CD4-positive, alpha-beta T cell treated with Interleukin-4 for 4 hours (primary cell): ENCODE measurements at regions not wholly inside any gene's neighbourhood (a gene's known extent, or its start where the extent isn't known, plus 50 kb on each side); places are given as distances from the start of the nearest gene placed in this dataset.
"Not testable (repeated sequence)": the region's sequence is repeated elsewhere in the genome, so short reads cannot be mapped to it uniquely, and the experiment has no call there.

Experiments used
- DNase-seq: peaks from one replicate; pipeline ENCODE4 v3.0.0-alpha.2; 2020

DNA sequence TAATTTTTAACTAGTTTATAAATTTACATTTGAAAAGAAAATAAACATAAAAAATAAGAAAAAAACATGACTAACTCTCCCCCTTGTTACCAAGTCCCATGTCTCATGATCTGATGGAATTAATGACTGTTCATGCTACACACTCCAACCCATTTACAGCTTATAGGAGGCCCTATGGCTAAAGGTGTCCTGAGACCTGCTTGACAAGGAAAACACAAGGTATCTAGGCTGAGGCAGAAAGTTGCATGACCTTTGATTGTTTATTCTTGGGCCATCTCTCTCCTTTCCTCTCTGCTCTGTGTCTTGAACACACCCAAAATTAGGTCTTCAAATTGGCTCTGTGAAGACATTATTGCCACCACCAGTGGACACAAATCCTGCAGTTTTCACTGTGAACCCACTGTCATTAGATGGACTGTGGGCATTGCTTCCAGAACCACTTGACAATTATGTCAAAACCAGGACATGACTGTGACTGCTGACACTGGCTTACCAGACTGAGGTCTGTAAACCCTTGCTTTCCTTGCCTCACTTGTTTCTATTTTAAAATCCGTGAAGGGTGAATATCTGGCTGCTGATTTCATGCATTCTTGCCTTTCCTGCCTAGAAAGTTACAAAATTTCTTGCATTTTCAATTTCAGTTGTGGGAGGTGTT, 386.5 kb upstream of the SPRY2 start:
- no peak for DNase-seq

DNA sequence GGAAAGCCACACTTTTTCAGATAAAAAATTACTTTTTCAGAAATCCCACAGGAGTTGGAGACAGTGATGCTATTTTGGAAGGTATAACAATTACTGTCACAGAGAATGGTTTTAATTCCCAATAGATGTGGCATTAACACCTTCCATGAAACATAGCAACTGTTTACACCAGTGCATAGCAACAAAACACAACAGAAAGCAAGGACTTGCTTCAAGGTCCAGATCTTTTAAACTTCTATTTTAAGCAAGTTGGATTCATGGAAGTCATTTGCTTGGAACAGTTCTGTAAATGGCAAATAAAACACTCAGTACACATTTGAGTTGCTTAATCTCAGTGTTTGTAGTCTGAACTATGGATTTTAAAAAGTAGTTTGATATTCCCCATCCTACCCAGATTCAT, 385.9 kb upstream of the SPRY2 start:
- no peak for DNase-seq

DNA sequence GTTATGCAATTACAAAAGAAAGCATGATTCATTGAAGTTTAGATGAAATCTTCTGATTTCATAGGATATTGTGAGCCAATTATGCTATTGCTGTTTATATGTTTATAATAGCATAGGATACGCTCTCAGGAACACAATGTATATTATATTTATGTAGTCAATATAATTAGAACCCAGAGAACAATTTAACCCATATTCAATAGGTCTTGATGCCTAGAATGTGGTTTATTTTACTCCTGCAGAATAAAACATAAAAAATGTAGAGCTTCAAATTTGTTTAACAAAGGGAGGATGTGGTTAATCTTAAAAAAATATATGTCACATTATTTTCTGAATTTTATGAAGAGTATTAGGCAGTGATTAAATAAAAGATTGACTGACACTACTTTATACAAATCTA, 380.8 kb upstream of the SPRY2 start:
- no peak for DNase-seq

DNA sequence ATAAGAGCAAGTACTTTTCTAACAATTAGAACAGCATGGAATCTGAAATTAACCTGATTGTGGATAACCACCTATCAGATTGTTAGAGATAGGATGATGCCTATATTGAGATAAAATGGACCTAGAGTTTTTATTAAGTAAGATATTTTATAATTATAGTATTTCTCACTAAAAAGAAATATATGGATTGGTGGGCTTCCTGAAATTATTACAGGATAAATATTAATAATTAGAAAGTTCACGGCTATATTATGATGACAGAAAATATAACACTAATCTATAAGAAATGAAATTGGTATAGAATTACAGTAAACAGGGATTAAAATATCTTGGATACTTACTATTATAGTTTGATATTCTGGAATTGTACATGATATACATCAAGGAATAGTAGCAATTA, 378.0 kb upstream of the SPRY2 start:
- no peak for DNase-seq

DNA sequence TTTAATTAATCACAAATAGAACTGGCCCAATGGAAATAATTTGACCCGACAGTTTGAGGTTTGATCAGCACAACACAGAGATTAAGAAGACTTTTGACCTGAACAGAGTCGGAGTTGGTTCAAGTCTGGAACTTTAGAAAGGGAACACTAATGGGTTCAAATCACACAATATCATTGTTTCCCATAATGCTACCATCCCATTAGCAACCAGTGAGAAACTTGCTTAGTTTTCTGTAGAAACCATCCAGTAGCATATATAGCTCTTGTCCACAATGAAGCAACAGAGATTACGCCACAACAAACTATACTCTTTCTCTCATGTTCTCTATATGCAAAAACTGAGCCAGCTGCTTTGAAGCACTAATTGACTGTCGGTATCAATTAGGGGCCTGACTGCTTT, 376.9 kb upstream of the SPRY2 start:
- DNase-seq, result no peak

DNA sequence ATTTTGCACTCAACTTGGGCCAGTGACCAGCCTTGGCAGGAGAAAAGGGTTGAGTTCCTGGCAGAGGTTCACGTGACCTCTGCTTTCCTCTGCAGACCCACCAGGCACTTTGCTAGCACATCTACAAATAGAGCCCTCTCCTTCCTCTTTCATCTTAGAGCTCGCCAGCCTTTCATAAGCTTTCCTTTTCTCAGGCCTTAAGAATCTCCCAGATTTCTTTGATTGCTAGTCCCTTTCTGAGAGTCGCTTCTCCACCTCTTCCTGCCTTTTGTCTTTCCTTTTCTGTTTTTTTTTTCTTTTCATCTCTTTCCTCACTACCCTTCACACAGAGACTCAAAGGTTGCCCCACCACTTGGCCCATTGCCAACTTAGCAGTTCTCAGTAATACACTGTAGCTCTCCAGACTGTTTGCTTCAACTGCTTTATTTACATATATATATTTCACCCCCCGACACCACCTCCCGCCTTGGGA, 375.7 kb upstream of the SPRY2 start:
- no peak for DNase-seq

DNA sequence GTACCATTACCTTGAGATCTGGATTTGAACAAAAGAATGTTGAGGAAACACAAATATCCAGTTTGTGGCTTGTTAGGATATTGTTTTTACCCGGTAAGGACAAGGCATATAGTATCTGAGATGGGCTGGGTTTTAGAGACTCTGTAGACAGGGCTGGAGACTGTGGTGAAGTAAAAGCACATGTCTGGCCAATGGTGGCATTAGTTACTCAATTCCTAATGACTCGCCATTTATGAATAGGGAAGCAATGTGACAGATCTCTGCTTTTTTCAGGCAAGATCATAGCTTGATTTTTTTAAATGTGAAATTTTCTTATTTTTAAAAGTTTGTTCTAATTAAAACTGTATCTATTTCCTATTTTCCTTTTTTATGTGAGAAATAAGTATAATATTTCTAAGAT, 371.1 kb upstream of the SPRY2 start:
- no peak for DNase-seq

DNA sequence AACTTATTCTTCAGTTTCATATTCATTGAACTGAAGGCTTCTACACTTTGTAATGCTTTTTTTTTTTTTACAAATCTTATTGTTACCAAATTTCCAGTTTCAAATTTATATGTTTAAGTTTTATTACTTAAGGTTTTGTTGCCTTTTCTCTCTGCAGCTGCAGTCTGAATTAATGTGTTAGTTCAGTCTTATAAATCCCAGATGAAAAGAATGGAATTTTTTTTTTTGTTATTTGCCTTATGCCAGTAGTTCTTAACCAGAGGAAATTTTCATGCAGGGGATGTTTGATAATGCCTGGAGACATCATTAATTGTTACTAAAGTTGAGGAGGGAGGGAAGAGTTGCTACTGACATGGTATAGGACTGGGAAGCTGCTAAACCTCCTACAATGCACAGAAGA, 367.9 kb upstream of the SPRY2 start:
- no peak for DNase-seq

DNA sequence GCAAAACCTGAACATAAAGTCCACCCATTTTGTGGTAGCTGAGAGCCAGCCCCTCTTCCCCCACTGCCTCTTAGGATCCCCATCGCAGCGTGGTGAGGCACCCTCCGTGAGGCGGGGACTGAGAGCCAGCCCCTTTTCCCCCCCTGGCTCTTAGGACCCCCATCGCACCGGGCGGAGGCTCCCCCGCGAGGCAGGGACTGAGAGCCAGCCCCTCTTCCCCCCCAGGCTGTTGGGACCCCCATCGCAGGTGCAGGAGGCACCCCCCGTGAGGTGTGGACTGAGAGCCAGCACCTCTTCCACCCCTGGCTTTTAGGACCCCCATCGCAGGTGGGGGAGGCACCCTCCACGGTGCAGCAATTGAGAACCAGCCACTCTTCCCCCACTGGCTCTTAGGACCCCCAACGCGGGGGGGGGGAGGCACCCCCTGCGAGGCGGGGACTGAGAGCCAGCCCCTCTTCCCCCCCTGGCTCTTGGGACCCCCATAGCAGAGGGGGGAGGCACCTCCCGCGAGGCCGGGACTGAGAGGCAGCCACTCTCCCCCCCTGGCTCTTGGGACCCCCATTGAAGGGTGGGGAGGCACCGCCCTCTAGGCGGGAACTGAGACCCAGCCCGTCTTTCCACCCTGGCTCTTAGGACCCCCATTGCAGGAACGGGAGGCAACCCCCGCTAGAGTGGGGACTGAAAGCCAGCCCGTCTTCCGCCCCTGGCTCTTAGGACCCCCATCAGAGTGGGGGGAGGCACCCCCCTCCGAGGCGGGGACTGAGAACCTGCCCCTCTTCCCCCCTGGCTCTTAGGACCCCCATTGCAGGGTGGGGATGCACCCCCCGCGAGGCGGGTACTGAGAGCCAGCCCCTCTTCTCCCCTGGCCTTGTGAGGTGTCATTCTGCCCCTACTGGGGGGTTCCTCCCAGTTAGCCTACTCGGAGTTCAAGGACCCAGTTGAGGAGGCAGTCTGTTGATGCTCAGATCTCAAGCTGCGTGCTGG, 366.4 kb upstream of the SPRY2 start:
- DNase-seq, result no peak

DNA sequence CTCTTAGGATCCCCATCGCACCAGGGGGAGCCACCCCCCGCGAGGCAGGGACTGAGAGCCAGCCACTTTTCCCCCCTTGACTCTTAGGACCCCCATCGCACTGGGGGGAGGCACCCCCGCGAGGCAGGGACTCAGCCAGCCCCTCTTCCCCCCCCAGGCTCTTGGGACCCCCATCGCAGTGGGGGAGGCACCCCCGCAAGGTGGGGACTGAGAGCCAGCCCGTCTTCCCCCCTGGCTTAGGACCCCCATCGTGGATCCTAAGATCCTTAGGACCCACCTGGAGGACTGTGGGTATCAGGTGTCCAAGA, 365.2 kb upstream of the SPRY2 start:
- no peak for DNase-seq

DNA sequence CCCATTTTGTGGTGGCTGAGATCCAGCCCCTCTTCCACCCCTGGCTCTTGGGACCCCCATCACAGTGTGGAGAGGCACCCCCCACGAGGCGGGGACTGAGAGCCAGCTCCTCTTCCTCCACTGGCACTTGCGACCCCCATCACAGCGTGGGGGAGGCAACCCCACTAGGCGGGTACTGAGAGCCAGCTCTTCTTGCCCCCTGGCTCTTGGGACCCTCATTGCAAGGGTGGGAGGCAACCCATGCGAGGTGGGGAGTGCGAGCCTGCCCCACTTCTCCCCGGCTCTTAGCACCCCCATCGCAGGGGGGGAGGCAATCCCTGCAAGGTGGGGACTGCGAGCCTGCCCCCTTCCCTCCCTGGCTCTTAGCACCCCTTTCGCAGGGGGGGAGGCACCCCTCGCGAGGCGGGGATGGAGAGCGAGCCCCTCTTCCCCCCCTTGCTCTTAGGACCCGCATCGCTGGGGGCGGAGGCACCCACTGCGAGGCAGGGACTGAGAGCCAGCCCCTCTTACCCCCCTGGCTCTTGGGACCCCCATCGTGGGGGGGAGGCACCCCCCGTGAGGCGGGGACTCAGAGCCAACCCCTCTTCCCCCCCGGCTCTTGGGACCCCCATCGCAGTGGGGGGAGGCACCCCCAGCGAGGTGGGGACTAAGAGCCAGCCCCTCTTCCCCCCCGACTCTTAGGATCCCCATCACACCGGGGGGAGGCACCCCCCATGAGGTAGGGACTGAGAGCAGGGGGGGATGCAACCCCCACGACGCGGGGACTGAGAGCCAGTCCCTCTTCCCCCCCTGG, 364.6 kb upstream of the SPRY2 start:
- DNase-seq, result no peak

DNA sequence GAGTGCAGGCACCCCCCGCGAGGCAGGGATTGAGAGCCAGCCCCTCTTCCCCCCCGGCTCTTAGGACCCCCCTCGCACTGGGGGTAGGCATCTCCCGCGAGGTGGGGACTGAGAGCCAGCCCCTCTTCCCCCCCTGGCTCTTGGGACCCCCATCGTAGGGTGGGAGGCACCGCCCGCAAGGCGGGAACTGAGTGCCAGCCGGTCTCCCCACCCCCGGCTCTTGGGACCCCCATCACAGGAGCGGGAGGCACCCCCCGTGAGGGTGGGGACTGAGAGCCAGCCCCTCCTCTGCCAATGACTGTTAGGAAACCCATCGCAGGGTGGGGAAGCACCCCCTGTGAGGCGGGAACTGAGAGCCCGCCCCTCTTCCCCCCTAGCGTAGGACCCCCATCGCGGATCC, 363.4 kb upstream of the SPRY2 start:
- DNase-seq, result no peak

DNA sequence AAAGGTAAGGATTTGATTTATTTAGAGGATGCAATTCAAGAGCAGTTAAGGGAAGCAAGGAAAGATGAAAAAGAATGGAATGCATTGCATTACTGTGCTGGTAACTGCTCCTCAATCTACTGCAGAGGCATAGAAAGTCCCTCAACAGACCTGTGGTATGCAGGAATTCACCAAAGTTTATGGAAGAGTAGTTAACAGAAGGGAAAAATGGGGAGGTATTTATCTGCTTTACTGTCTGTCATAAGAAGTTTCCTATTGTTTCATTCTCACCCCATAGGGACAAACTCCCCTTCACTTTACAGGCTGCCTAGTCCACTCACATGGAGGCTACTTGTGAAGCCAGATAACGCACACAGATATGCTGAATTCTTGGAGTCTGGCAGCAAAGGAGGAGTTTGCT, 354.9 kb upstream of the SPRY2 start:
- DNase-seq, result no peak

DNA sequence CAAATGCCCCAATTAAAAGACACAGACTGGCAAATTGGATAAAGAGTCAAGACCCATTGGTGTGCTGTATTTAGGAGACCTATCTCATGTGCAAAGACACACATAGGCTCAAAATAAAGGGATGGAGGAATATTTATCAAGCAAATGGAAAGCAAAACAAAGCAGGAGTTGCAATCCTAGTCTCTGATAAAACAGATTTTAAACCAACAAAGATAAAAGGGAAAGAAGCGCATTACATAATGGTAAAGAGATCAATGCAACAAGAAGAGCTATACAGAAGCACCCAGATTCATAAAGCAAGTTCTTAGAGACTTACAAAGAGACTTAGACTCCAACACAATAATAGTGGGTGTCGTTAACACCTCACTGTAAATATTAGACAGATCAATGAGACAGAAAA, 350.9 kb upstream of the SPRY2 start:
- not testable (repeated sequence) for DNase-seq

DNA sequence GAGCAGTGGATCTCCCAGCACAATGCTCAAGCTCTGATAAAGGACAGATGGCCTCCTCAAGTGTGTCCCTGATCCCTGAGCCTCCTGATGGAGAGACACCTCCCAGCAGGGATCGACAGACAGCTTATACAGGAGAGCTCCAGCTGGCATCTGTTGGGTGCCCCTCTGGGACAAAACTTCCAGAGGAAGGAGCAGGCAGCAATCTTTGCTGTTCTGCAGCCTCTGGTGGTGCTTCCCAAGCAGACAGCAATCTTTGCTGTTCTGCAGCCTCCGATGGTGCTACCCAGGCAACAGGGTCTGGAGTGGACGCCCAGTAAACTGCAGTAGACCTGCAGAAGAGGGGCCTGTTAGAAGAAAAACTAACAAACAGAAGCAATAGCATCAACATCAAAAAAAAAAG, 349.3 kb upstream of the SPRY2 start:
- DNase-seq, result no peak

DNA sequence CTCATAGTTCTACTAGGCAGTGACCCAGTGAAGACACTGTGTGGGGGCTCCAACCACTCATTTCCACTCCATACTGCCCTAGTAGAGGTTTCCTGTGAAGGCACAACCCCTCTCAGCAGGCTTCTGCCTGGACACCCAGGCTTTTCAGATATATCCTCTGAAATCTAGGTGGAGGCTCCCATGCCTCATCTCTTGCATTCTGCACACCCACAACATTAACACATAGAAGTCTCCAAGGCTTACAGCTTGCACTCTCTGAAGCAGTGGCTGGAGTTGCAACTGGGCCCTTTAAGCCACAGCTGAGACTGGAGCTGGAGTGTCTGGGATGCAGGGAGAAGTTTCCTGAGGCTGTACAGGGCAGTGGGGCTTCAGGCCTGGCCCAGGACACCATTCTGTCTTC, 347.7 kb upstream of the SPRY2 start:
- no peak for DNase-seq

DNA sequence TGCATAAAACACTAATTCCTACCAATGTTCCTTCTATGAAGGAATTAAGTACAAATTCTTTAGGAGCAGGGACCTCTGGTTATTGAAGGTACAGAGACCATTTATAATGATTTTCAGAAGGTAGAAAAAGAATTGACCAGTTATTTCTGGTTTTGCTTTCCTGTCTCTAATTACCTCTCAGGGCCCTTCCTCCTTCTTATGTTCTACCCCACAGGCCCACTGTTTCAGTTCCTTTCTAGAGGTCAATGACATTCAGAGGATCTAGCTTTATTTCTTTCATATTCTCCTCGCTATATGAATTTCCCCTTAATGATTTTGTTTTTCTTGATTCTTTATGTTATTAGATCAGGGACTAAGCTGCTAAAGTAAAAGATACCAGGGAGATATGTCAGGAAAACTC, 345.0 kb upstream of the SPRY2 start:
- no peak for DNase-seq

DNA sequence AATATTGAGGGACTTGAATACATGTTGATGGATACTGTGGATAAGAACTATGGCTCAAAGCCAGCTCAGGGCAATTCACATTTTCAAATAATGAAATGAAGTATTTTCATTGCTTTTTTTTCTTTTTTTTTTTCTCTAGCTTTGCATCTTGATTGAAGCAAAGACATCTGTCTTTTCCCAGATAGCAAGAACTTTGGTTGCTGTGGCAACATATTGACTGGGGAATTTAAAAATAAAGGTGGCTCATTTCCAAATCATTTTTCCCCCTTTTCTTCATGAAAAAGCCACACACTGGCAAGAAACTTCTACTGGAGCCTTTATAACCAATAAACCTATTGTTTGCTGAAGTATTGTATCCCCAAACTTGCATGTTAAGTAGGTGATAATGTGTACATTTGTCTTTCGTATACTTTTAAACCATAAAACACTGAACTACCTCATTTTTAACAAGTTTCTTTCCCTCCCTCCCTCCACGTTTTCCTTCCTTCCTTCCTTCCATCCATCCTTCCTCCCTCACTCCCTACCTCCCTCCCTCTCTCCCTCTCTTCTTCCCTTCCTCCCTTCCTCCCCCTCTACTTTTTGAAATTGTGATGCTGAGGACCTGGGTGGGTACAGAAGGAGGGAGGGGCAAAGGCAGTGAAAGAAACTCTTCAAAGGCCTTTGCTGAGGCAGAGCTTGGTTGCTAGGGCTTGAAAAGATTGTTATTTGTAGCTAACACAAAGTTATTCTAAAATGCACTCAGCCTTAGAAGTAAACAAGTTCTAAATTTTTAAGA, 343.5 kb upstream of the SPRY2 start:
- no peak for DNase-seq

DNA sequence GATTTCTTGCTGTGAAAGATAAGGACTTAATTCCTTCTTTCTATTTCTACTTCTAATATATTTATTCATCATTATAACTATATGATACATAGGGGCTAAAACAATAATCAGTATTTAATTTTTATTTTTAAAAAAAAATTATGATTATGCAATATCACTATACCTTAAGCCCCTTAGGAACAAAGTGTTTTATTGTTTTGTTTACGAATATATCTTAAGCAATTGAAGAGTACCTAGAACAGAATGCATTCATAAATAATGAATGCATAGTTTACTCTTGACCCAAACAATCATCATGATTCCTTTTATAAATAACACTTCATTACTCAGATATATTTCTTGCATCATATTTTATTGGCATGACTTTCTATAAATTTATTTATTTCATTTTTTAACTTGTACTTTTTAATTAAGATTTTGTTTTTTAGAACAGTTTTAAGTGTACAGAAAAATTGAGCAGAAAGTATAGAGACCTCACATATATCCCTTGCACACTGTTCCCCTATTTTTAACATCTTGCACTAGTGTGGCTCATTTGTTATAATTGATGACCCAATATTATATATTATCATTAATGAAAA, 339.9 kb upstream of the SPRY2 start:
- DNase-seq, result no peak

DNA sequence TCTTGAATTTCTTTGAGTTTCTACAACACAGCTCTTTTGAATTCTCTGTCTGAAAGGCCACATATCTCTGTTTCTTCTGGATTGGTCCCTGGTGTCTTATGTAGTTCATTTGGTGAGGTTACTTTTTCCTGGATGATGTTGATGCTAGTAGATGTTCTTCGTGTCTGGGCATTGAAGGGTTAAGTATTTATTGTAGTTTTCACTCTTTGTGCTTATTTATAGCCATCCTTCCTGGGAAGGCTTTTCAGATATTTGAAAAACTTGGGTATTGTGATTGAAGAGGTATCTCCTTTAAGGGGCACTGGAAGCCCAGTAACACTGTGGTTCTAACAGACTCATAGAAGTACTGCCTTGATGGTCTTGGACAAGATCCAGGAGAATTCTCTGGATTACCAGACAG, 338.5 kb upstream of the SPRY2 start:
- DNase-seq, result no peak

DNA sequence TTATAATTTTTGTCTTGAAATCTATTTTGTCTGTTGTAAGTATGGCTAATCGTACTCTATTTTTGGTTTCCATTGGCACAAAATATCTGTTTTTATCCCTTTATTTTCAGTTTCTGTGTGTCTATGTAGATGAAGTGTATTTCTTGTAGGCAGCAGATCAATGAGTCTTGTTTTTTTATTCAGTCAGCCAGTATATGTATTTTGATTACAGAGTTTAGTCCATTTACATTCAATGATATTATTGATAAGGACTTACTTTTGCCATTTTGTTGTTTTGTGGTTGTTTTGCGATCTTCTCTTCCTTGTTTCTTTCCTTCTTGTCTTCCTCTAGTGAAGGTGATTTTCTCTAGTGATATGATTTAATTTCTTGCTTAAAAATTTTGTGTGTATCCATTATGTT, 336.3 kb upstream of the SPRY2 start:
- no peak for DNase-seq

DNA sequence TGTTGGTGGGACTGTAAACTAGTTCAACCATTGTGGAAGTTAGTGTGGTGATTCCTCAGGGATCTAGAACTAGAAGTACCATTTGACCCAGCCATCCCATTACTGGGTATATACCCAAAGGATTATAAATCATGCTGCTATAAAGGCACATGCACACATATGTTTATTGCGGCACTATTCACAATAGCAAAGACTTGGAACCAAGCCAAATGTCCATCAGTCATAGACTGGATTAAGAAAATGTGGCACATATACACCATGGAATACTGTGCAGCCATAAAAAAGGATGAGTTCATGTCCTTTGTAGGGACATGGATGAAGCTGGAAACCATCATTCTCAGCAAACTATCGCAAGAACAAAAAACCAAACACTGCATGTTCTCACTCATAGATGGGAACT, 334.5 kb upstream of the SPRY2 start:
- not testable (repeated sequence) for DNase-seq

DNA sequence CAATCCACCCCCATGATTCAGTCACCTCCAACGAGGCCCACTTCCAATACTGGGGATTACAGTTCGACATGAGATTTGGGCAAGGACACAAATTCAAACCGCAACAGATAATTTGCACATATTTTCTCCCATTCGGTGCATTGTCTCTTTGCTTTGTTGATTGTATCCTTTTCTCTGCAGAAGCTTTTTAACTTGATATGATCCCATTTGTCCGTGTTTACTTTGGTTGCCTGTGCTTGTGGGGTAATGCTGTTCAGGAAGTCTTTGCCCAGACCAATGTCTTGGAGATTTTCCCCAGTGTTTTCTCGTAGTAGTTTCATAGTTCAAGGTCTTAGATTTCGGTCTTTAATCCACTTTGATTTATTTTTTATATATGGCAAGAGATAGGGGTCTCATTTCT, 330.8 kb upstream of the SPRY2 start:
- no peak for DNase-seq
